GM19324 (cell line): ENCODE measurements at regions not wholly inside any gene's neighbourhood (a gene's known extent, or its start where the extent isn't known, plus 50 kb on each side); places are given as distances from the start of the nearest gene placed in this dataset.

Source experiments
- ATAC-seq: cut with Tn5 transposase; IDR thresholded peaks from one replicate; pipeline ENCODE4 v1.9.1; 2021; ENCODE audit warnings: mild to moderate bottlenecking, moderate library complexity; ENCODE audit not compliant: unreplicated experiment, low FRiP score

- ATAC-seq: no peak
Measured at GRCh38 chr6:19752746-19753145, 84.4 kb upstream of the ID4 start.

- ATAC-seq: no peak
Measured at GRCh38 chr6:19753826-19754225, 83.3 kb upstream of the ID4 start.

GRCh38 chr6:19754686-19755085, 82.5 kb upstream of the ID4 start:
- ATAC-seq: no peak

GRCh38 chr6:19755181-19755580, 82.0 kb upstream of the ID4 start:
- no peak for ATAC-seq

DNA sequence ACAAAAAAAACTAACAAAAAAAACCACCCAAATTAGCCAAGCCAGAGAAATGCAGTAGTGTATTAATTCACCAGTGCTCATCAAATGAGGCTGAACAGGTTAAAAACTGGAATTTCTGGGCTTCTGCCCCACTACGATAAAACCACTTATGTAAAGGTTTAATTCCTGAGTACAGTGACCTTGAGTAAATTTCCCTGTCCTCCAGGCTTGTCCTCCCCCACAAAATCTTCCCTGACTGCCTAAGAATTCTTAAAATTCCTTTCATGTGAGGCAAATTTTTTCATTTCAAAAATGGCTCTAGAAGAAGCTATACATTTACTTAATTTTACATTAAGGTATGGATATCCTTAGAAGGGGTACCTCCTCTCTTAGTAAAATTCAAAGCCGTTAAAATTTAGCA, 80.1 kb upstream of the ID4 start:
- no peak for ATAC-seq

- no peak for ATAC-seq
Measured at GRCh38 chr6:19759117-19759880, 77.9 kb upstream of the ID4 start.

DNA sequence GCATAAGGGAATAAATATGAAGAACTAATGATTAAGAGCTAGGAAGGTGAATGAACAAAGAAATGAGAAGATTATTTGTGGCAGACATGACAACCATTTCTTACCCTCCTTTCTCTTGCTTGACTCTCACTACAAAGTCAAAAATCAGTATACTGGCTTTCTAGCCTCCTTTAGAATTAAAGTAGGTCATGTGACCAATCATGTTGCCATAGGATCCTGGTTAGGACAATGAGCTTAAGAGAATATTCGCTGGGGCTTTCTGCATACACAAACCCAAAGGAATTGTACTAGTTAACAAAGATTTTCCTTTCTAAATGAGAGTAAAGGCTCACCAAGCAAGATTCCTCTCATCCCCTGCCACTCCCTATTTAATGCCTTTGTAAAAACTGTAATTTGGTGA, 76.0 kb upstream of the ID4 start:
- ATAC-seq: no peak

- no peak for ATAC-seq
Measured at GRCh38 chr6:19771753-19772336, 65.3 kb upstream of the ID4 start.

GRCh38 chr6:19772891-19773290, 64.3 kb upstream of the ID4 start:
- ATAC-seq: no peak

GRCh38 chr6:19781269-19781668, 55.9 kb upstream of the ID4 start:
- ATAC-seq: no peak

DNA sequence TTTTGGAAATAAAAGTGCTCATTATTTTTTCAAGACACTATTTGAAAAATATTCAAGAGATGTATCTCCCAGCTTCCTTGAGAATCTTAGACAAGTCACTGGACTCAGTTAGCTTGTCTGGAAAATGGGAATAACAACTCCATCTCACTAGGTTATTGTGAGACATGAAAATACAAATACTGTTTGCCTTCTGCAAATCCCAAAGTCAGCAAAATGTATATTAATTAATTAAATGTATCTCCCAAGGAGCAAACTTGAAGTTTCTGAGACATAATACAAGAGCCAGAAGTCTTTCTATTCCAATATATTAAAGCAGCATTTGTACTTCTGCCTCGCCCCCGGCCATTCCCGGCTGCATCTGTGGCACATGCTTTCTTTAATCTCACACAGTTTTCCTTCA, 54.6 kb upstream of the ID4 start:
- ATAC-seq: no peak
